ENCODE measurements at regions not wholly inside any gene's neighbourhood (a gene's known extent, or its start where the extent isn't known, plus 50 kb on each side); places are given as distances from the start of the nearest gene placed in this dataset.

DNA sequence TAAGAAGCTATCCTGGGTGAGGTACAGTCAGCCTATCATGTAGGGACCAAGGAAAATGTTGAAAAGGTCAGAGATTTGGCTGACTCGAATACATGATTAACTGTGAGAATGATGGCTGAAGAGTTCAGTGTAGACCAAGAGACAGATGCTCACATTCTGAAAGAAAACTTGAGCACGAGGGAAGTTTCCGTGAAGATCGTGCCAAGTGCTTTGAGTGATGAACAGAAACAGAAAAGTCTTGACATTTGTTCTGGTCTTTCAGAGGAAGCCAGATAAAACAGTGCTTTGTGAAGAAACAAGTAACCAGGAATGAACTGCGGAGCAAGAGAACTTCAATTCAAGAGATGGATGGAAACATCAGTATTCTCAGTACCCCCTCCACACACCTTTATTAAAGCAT is 500.3 kb upstream of the SMIM21 start:
- ATAC-seq (no peak), DNase-seq (ENCODE audit: low spot score) (no peak)

DNA sequence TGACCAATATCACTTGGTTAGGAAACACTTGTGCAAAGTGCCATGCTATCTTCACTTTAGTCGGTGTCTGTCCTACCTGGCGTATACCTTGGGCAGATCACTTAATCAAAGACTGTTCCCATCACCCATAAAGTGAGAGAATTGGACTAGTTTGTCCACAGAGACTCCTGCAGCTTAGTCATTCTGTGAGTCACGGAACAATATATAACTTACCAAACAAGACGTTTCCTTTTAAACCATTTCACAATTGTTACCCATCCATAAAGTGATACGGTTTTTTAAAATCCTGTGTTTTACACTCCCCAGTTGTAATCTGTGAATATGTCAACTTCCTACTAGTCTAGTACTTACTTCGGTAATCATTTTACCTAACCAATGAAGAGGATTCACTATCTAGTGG is 499.3 kb upstream of the SMIM21 start:
- no peak for ATAC-seq
- no peak for DNase-seq (ENCODE audit: low spot score)

DNA sequence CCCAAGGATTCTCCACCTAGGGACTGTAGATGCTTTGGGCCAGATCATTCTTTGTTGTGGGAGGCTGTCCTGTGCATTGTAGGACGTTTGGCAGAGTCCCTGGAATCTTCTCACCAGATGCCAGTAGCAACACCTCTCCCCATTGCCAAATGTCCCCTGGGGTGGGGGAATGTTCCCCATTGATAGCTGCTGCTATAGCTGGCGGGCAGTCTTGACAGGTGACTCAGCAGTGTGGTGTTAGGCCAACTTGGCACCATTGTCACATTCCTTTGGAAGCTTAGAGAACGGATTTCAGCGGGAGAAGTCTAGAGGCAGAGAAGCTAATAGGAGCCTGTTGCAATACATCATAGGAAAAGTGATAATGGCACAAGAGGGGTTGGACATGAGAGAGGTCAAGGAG is 495.7 kb upstream of the SMIM21 start:
- peak; percentile 53 for DNase-seq (ENCODE audit: low spot score)
- ATAC-seq: peak; percentile 73

- DNase-seq (ENCODE audit: low spot score): no peak
- ATAC-seq: no peak
These were observed 489.1 kb upstream of the SMIM21 start for GRCh38 chr18:75916624-75916982.

DNA sequence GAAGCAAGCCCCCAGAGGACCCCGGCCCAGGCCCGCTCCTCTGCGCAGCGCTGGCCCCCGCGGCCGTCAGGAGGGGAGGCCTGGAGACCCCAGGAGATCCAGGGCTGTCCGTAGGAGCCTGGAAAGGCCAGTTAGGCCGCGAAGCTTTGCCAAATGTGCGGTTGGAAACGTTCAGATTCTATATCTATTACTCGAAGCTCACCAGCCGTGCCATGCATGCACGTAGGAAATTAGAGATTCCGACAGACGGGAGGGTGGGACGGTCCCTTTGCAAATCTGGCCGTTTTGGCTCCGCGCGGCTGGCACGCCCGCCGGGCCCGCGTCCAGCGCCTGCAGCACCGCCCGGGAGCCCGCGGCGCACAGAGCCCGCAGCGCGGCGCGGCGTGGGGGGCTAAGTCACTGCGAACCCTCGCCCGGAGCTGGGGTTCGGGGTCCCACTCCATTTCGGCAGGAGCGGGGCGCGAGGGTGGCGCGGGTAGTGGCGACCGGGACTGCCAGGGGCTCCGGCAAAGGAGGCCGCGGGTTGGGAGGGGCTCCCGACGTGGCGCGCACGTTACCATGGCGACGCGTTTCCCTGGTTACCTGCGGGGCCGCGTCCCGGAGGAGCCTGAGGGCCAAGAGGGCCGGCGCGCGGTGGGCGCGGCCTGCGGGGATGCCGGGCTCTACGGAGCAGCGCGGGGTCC is 488.6 kb upstream of the SMIM21 start:
- DNase-seq (ENCODE audit: low spot score) (no peak), ATAC-seq (no peak)

DNA sequence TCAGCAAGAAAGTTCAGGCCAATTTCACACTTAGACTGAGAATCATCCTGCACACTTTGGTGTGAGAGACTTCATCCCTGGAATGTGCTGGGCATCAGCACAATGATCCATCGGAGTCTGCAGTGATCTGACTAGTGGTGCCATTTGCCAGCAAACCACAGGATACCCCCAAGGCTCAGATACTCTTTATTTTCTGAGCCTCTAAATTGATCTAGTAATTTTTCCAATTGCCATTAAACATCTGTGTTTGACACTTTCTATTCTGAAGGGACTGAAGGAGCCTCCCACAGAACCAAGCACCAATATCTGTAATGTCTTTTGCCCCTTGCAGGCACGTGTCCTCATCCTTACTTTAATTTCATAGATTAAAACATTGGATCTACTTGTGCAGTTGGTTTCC is 485.3 kb upstream of the SMIM21 start:
- ATAC-seq (no peak), DNase-seq (ENCODE audit: low spot score) (no peak)

DNA sequence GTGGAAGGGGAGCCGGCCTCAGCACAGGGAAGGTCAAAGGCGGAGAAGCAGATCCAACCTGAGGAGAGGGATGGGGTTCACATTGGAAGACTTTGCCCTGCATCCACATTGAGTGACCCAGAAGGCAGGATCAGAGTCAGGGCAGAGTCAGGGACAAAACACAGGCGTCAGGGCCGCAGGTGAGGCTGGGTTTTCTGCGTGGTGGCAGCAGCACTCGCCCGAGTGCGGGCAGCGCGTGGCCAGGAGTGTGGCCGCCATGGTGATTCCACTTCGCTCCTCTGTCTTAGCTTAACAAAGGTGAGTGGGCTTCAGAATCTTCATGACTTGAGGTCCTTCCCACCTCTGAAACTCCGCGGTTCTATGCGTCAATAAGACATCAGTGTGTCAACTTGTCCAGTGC is 476.9 kb upstream of the SMIM21 start:
- ATAC-seq (no peak), DNase-seq (ENCODE audit: low spot score) (no peak)

DNA sequence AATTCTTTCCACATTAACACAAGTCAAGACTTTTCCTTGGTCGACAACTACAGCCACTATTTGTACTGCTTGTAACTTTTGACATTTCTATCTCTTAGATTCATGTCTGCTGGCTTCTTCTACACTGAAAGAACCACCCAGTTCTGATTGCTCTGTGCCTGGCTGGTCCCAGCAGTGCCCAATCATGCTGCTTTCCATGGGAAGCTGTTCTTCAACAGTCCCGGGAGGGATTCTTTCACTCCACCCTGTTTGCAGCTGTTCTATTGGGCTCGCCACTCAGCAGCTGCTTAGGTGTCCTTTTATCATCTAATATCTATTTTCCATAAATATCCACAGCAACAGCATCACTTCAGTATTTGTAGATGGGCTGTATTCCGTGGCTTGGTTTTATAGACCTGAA is 471.1 kb upstream of the SMIM21 start:
- DNase-seq (ENCODE audit: low spot score) (no peak), ATAC-seq (no peak)

- no peak for ATAC-seq
These were observed 469.9 kb upstream of the SMIM21 start for GRCh38 chr18:75897386-75897785.

DNA sequence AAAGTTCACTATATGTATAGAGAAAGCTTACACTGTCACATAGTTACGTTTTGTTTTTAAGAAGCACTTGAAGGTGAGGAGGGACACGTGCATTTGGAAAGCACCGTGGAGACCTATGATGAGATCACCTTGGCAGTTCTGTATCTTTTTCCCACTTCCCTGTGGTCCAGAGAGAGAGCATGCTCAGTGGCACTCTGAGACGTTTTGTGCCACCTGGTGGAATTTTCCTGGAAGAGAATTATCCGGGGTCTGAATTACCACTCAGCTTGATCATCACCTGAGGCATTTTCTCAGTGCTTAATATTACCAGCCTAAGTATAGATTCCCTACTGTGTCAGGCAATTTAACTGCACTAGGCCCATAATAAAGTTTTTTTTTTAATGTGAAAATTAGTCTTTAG is 469.4 kb upstream of the SMIM21 start:
- DNase-seq (ENCODE audit: low spot score): no peak
- no peak for ATAC-seq

More at GRCh38 chr18:75897386-75897785, 469.9 kb upstream of the SMIM21 start:
- no peak for DNase-seq (ENCODE audit: low spot score)

DNA sequence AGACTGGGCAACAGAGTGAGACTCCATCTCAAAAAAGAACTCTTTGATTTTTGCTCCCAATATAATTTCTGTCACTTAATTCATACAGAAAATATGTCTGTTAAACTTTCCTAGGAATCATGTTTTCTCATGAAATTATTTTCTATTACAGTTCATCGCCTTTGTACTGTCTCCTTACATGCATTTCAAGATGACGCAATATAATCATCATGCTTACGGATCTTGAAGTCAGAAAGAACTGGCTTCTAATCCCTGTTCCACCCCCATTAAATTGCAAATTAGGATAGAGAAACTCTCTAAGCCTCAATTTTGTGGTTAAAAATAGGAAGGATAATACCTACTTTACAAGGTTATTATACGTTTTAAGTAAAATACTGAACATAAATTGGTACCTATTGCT is 467.6 kb upstream of the SMIM21 start:
- ATAC-seq (no peak), DNase-seq (ENCODE audit: low spot score) (no peak)

GRCh38 chr18:75884728-75885127 is 457.2 kb upstream of the SMIM21 start:
- ATAC-seq (no peak), DNase-seq (ENCODE audit: low spot score) (no peak)

GRCh38 chr18:75880925-75881504 is 453.5 kb upstream of the SMIM21 start:
- ATAC-seq (no peak), DNase-seq (ENCODE audit: low spot score) (no peak)

DNA sequence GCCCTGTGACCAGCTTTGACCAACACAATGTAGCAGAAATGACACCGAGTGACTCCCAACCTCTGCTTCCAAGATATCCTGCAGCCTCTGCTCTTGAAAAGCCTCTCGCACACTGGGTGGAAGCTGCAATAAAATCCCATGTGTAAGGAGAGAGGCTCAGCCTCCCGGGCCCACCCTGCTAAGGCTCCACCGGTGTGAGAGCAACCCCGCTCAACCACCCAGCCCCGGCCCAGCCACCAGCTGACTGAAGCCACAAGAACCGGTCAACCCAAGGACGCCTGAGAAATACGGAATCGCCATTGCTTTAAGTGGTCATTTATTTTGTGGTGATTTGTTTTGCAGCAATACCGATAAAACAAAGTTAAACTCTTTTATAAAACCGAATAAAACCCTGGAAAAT is 452.8 kb upstream of the SMIM21 start:
- ATAC-seq (no peak), DNase-seq (ENCODE audit: low spot score) (no peak)

DNA sequence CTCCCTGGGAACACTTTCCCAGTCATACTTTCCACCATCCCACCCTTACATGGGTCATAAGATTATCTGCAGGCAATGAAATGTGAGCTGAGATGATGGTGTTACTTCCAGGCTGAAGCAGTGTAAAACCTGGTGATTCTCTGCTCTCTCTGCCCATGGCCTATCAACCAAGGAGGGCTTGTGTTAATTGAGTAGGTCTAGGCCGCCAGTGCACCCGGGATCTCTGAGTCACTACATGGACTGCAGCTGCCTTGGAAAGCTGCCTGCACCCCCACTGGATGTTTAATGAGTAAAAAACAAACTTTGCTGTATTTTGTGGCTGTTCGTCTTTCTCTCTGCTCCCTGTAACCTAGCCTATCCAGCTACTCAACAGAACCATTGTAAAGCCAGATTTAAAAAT is 451.7 kb upstream of the SMIM21 start:
- DNase-seq (ENCODE audit: low spot score): no peak

GRCh38 chr18:75875559-75875958 is 448.1 kb upstream of the SMIM21 start:
- ATAC-seq: no peak

More for the DNA sequence above, 451.7 kb upstream of the SMIM21 start:
- ATAC-seq: no peak

DNA sequence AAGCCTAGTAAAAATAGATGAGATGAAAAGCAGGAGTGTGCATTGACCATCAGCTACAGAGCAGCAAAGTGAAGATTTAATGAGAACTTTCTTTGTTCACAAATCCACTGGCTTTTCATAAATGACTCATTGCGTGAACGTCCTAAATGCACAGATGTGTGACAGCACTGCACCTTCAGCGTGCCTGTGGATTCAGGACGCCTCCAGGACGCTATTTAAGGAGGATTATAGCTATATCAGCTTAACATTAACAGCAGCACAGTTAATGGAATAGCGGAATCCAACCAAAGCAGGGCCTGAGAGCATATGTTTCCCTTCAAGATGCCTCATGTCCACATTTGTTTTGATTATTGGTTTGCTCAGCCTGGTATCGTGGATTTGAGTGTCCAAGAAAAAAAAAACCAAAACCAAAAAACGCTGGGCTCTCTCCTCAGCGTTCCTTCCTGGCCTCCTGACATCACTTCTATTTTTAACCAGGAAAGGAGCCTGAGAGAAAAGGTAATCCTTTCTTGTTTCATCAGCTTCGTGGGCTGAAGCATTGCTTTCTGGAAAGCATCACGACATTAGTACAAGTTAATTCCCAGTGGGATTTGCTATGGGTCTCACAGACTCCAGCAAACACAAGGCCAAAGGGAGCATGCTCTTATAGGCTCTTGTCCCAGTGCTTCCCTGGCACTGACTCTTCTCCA is 447.0 kb upstream of the SMIM21 start:
- ATAC-seq (no peak), DNase-seq (ENCODE audit: low spot score) (no peak)

More at GRCh38 chr18:75875559-75875958, 448.1 kb upstream of the SMIM21 start:
- no peak for DNase-seq (ENCODE audit: low spot score)

- DNase-seq (ENCODE audit: low spot score) (no peak), ATAC-seq (no peak)
These were observed 444.1 kb upstream of the SMIM21 start for GRCh38 chr18:75871596-75871995.

DNA sequence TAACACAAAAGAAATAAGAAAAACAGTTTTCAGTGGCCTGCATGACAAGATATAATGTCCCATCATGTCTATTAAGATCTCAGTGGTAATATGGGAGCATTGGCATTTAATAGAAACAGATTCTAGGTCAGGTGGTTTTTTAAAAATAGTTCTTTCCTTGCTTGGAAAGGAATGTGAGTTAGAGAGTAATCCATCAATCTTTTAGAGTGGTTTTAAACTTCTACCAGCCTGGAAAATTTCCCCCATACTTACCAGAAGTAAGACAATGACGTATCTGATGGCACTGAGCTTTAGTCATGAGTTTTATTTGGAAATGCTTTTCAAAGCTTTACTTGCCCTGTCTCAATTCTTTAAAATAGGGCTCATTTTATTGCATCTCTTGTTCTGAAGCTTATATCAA is 441.7 kb upstream of the SMIM21 start:
- ATAC-seq: no peak
- DNase-seq (ENCODE audit: low spot score): no peak

DNA sequence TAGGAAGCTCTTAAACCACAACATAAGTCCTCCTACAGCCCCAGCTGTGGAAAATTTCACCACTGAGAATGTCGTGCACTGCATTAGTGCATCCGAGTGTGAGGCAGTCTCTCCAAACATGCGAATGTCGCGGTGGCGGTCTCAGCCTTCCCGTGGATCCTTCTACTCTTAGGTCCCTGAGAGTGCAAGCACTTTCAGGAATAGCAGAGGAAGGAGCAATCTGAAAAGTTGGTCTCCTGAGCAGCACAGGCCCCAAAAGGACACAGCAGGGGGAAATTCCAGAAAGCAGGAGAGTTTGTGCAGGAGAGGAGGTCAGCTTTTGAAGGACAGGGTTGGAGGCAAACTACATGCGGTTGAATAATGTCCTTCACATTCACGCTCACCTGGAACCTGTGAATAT is 440.5 kb upstream of the SMIM21 start:
- ATAC-seq (no peak), DNase-seq (ENCODE audit: low spot score) (no peak)

DNA sequence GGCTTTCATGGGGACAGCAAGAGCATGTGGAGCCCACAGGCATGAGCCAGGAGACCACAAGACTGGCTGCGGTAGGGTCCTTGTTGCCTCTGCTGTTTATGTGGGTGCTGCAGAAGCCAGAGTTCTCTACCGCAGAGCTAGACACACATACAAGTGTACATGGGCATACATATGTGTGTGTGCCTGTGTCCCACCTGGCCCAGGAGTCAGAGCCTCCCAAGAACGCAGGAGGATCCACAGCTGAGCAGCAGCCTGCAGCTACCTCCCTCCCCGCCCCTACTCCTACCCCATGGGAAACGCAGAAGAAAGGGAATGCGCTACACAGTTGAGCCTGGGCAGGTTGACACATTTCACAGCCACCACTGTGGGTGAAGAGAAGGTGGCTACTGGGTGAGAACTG is 438.1 kb upstream of the SMIM21 start:
- ATAC-seq (no peak), DNase-seq (ENCODE audit: low spot score) (no peak)

DNA sequence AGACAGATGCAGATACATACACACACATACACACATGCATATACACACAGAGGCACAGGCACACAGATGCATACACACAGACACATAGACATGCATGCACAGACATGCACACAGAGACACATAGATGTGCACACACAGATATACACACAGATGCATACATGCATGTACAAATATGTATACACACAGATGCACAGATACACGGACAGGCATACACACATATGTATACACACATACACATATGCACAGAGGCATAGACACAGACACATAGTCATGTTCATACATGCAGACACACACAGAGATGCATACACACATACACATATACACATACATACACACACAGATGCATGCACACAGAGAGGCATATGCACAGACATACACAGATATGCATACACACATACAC is 437.3 kb upstream of the SMIM21 start:
- no peak for DNase-seq (ENCODE audit: low spot score)
- ATAC-seq: no peak

GRCh38 chr18:75863696-75864095 is 436.2 kb upstream of the SMIM21 start:
- DNase-seq (ENCODE audit: low spot score): no peak
- ATAC-seq: no peak

Data from left lobe of liver (tissue), 2 donors.